NCI-H460 (cell line): ENCODE measurements at regions not wholly inside any gene's neighbourhood (a gene's known extent, or its start where the extent isn't known, plus 50 kb on each side); places are given as distances from the start of the nearest gene placed in this dataset.
"Not testable (repeated sequence)": the region's sequence is repeated elsewhere in the genome, so short reads cannot be mapped to it uniquely, and the experiment has no call there.

Source experiments
- DNase-seq: peaks from one replicate; pipeline ENCODE4 v3.0.0-alpha.2; 2016; ENCODE audit warnings: low read depth; ENCODE audit errors: extremely low read depth

DNA sequence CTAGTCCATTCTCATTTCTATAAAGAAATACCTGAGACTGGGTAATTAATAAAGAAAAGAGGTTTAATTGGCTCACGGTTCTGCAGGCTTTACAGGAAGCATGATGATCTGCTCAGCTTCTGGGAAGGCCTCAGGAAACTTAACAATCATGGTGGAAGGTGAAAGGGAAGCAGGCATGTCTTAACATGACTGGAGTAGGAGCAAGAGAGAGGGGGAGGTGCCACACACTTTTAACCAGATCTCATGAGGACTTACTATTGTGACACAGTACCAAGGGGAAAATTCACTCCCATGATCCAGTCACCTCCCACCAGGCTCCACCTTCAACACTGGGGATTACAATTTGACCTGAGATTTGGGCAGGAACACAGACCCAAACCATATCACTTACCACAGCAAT lies 310.1 kb downstream of the SH3GL2 start:
- DNase-seq, result not testable (repeated sequence)

DNA sequence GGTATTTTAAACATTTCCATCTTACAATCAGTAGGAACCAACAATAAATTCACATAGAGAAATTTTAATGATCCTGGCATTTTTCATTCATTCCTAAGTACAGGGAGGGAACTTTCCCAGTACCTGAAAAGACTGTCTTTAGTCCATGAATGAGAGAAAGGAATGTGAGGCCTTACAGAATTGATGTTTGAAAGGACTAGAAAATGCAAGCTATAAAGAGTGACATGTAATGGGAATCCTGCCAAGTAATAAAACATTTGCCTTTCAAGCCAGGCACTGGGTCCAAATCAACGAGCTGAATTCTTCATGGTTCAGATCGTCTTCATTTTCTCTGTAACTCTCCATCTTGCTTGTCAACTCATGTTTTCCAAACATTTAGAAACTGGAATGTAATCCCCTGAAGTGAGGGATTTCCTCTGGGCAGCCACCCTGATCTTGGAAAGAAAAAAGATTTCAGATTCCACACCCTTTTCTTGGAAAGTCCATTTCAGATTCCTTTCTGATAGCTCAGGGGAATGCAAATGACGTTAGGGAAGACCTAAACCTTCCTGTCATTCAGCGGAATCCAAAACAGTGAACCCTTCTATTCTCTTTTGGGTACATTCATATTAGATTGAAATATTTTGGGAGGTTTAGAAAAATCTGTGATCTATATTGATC lies 315.8 kb downstream of the SH3GL2 start:
- DNase-seq, result no peak

DNA sequence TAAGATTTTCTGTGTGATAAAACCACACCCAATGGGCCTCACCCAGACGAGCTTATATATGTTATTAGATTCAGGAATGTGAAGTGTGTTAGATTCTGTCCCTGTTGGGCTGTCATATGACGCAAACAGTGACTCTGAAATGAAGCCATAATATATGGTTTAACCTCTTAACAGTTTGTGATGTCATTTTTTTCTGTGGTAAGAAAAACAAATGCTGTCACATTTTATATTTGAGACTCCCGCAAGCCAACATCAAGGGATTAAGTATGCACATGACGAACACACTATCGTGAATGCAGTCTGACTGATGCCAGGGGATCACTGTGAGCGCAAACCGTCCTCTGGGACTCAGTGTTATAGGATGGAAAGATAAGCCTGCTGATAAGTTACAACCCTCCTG lies 321.7 kb downstream of the SH3GL2 start:
- peak; percentile 1 for DNase-seq

DNA sequence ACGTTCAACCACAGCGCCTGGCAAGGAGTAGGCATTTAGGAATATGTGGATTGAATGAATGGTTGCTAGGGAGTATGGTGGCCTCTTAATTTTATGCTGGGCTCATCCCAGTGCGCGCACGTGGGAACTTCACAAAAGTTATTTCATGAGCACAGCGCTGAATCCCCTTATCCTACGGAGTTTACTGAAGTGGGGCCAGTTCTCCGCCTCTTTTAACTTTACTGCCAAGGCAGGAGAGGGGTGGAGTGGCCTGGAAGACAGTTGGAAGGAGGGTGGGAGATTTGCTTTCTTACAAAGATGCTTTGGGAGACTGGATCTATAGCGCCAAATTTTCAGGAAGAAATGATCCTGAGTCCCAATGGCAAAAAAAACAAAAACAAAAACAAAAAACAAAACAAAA lies 326.5 kb downstream of the SH3GL2 start:
- no peak for DNase-seq

DNA sequence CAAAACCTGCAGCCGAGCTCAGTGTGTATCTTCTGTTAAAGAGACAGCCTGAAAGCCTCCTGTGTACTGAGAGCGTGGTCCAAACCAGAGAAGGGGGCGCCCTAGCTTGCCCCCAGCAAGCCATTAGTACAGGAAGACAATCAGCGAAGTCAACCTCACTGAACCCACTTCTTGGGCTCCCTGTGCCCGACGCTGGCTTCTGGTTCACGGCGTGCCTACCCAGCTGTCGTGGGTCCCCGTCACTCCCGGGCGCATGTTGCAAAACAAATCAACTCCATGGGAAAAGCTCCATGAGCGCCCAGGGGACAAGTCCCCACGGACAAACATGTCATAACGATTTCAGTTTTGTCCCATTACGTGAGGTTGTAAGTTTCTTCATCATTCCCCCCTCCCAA lies 326.9 kb downstream of the SH3GL2 start:
- DNase-seq, result no peak

DNA sequence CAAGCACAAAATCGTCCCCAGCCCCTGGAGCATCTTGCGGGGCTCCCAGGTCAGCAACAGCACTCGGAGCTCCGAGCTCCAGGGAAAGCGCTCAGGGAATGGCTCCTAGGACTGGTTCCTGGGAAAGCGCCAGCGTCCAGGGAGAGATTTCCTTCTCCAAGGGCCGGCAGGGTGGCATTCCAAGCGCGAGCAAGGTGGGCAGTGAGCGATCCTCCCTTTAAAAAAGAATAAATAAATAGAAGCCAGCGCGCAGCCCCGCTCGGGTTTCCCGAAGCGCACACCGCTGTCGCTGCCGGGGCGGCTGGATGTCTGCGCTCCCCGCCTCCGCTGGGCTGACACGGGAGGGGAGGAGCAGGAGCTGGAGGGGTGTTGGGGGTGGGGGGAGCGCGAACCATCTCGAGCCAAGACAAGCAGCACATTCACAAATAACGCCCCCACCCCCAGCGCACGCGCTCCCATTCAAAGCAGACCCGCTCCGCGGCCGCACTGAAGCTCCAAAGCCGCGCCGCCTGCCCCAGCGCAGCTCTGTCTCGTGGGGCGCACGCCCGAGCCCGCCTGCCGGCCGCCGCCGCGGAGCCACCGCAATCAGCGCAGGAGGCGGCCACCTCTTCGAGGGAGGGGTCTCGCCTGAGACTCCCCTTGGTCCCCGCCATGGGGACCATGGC lies 327.4 kb downstream of the SH3GL2 start:
- no peak for DNase-seq

DNA sequence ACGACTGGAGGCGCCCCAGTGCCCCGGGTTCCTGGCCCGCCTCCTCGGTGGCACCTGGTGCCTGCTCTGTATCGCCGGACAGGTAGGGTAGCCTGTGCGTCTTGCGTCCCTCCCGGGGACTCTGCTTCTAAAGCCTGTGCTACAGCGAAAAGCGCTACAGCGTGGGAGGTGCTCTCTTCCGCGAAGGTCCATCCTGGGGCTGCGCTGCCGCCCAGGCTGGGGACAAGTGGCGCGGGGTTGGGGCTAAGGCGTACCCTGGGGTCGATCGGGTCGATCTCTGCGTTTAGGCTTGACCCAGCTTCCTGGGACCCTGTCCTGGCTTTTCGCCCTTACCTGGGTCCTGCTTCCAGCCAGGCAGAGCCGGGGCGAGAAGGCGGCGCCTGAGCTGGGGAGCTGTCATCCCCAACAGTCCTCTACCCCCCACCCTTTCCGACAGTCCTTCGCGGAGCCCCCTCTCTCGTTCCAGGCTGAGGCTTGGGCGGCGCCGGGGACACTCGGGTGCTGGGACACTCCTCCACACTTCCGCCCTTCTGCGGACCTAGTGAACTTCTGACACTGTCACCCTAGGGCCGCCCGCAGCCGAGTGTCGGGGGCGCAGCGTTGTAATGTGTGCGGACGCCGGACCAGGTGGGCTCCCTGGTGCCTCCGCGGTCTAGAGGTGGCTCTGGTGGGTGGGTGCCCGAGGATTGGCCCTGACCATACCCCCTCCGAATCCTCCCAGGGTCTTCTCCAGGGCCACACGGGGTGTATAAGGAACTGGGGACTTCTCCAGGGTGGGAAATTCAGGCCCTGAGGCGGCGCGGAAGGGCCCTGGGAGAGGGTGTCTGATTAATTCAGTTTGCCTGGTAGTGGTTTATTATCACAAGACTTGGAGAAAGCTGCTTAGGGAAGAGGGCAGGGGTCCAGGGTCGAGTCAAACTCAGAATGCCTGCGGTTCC lies 328.2 kb downstream of the SH3GL2 start:
- no peak for DNase-seq

DNA sequence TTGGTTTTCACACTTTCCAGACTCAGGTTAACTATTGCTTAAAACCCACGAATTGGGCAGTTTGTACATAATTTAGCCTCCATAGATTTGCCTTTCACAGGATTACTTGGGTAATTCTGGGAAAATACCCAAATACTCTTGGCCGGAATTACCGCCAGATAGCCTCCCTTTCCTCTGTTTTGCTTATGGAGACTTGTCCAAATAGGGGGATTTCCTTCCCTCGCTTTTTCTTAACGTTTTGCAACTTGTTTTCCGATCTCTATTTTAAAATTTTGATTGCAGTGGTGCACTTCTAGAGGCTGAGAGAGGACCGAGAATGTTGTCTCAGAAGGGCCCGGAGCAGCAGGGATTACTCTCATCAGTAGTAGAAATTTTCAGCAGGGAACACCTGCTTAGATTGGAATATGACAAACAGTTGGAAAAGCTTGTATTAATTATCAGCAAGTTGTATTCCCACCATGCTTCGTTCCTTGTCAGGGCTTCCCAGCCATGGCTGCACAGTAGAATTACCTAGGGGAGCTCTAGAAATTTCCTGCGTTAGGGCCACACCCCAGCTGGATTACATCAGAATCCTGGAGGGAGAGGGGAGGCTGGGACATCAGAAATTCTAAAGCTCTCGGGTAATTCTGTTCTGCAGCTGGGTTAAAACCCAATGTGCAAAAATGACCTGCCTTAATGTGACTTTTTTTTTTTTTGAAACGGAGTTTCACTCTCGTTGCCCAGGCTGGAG lies 329.1 kb downstream of the SH3GL2 start:
- DNase-seq, result no peak

DNA sequence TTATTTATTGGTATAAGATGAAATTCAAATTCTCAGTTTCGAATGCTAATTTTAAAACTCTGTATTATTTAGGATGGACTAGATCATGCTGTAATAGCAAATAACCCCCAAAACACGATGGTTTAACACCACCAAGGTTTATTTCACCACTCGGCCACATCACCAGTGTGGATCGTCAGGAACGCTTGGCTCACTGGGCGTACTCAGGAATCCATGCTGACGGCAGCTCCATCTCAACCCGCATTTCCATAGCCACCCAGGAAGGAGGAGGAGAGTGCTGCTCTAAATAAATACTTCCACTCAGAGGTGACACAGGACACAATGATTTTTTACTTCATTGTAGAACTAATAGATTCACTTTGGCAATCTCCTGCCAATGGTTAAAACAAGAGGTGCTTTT lies 347.4 kb downstream of the SH3GL2 start:
- DNase-seq, result no peak

DNA sequence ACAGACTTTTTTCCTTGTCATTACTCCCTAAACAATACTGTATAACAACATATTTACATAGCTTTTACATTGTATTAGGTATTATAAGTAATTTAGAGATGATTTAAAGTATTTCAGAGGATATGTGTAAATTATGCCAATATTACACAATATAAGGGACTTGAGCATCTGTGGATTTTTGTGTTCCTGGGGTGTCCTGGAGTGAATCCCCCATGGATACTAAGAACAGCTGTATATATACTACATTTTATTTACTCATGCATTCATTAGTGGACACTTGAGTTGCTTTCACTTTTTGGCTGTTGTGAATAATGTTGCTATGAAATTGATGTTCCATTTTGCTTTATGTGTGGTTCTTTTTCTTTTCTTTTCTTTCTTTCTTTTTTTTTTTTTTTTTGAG lies 348.8 kb downstream of the SH3GL2 start:
- no peak for DNase-seq

DNA sequence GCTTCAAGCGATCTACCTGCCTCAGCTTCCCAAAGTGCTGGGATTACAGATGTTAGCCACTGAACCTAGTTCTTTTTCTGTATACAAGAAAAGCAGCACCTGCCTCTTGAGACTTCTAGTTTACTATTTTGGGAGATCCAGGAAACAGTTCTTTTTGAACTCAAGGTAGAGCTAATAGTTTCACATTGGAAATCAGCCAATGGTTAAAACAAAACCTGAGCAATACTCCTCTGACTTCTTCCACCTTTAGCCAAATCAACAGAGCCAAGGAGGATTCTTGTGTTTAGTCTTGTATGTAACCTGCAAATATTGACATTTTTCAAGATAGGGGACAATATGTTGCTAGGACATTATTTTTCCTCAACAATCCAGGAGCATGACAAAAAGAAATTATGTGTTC lies 349.4 kb downstream of the SH3GL2 start:
- no peak for DNase-seq

DNA sequence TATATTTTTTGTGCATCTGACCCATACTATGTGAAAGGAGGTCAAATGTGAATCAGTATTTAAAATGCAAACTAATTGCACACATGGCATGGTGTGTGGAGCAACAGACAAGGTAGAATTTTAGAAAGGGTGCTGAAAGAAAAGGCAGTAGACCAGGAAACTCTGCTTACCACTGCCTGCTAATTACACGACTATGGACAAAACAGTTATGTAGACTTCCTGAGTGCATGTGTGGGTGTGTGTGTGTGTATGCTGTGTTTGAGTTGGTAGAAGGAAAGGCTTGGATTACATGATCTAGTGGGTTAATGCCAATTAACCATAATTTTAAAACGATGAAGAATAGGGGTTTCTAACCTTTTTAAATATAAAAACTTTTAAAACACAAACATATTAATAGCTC lies 349.9 kb downstream of the SH3GL2 start:
- no peak for DNase-seq

DNA sequence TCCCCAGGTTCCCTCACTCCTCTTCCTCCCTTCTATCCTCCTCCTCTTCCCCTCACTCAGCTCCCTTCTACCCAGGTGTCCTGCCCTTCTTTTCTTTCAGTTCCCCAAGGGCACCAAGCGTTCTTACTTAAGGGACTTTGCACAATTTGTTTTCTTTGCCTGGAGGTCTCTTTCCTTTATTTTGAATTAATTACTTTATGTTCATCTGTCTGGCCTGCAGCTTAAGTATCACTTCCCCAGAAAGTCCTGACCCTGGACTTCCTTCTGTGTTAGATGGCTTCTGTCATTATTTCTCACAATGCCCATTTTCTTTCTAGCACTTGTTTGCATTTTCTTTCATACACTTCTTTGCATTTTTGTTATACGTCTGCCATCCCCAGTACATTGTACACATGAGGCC lies 350.6 kb downstream of the SH3GL2 start:
- DNase-seq, result no peak

DNA sequence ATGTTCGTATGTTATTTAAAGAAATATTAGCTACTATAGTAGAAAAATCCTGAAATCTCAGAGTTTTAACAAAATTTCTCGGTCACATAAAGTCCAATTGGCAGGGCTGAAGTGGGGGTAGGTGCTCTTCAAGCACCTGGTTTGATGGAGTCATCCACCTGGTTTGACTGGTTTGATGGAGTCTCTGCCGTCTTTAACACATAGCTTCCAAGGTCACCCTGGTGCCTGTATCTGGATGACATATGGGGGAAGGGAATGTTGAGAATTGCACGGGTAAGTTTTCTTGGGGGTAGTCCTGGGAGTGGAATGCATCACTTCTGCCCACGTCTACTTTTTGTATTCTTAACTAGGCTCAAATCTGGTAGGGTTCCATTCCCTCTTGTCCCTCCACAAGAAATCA lies 351.2 kb downstream of the SH3GL2 start:
- no peak for DNase-seq

DNA sequence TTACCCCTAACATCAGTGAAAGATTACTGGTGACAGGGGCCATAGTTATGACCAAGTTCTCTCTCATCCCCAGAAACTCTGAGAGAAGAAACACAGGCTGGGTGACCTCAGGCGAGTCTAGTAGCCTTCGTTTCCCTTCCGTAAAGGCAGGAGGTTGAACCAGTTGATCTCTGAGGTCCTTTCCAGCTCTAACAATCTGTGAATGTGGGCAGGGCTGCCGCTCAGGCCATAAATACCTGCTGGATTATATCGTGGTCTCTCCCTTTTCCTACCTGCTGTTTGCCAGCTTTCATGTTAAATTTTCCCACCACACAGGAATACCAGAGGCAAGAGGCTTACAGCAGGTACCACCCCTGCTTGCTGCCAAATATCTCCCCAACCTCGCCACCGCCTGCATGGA lies 357.5 kb downstream of the SH3GL2 start:
- no peak for DNase-seq

DNA sequence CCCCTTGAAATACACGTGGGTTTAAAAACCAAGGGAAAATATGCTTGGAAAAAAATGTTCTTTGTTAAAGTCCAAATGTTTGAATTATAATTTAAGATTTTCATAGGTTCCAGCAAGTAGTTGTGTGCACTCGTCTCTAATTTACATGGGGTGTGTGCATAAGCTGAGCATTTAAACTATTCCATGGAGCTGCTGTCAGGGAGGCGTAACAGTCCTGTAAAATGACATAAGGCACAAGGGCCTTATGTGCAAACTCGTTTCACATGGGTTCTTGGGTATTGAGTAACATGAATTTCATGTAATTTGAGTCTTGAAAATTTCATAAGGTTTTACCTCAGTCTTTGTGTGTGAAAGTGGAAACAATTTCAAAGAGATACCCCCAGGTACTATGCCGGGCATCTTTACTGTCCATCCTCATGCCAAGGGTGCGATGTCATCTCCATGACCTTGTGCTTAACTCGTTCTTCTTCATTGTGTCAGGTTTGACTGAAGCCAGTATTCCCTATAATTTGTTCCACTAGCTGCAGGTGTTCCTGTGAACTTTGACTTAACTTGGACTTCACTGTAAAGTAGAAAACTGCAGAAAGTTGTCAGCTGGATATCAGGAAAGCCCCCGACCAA lies 359.3 kb downstream of the SH3GL2 start:
- DNase-seq, result no peak

DNA sequence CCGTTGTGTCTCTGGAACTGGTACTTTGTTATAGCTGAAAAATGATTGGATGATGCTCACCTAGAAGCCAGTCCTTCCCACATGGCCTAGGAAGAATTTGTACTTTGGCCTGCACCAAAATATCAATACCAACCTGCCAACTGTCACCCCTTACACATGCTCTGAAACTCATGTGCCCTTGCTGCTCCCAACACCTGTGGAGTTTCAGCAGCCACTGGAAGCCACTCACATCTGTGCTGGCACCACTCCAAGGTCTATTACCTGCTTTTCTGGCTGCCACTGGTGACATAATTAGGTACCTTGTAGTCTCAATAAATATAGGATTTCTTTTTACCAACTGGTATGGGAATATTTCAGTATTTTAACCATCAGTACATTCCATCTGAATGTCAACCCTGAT lies 363.6 kb downstream of the SH3GL2 start:
- DNase-seq, result no peak

DNA sequence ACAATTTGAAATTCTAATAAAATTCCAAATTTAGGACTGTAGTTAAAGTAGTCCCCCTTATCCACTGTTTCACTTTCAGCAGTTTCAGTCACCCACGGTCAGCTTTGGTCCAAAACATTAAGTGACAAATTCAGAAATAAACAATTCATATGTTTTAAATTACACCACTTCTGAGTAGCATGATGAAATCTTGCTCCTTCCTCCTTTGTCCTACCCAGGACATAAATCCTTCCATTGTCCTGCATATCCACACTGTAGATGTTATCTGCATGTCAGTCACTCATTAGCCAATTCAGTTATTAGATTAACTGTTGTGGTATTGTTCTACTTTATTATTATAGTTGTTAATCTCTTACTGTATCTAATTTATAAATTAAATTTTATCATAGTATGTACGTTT lies 376.5 kb downstream of the SH3GL2 start:
- DNase-seq, result no peak

DNA sequence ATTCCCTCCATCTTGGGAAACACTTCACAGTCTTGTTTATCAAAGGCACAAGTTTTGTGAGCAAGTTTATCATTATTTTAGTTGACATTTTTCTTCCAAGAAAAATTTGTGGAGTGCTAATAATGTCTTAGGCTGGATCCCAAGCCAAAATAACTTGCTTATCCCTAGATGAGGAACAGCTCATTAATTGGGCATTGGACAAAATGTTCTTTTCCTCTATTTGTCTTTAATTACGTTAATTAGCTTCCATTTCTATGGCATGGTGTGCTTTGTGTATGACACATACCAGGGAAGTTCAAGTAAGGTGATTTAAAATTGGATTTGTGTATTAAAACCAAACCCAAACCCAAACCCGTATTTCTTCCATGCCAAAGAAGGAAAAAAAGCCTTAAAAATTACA lies 379.5 kb downstream of the SH3GL2 start:
- DNase-seq, result no peak

DNA sequence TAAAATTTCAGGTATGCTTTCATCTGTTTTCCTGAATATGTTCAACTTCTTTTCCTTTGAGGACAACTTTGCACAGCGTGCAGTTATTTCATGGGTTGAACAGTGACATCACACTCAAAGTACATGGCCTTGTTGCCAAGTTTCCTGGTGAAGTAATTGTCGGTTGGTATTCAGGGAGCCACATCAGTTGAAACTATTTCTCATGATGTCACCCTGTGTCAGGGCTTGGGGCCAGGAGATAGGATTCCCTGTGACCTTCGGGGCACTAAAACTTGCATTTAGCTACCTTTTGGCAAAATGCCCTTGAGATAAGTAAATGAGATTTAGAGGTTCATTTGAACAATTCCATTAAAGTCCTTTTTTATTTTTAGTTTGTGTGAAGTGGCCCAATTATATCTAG lies 383.9 kb downstream of the SH3GL2 start:
- no peak for DNase-seq

DNA sequence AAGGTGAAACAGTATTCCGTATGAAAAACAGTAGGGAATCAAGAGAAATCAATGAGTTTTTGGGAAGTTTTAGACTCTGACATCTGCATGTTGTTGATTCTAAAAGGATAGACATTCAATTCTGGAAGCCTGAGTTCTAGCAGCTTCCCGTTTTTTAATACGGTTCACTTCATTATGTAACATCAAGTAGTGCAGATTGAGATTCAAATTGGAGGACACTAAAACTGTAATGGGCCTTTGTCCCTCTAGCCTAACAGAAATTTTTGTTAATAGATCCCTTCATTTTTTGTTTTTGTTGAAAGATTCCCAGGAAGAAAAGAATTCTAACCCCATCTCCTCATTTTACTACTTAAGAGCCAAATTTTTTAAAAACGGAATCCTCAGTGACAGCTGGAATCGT lies 384.6 kb downstream of the SH3GL2 start:
- DNase-seq, result no peak
